Loucy (cell line): ENCODE measurements at regions not wholly inside any gene's neighbourhood (a gene's known extent, or its start where the extent isn't known, plus 50 kb on each side); places are given as distances from the start of the nearest gene placed in this dataset.

Experiments used
- H2AFZ ChIP-seq: fragments of 200-600 bp; sonication (generic); 2 replicates; pipeline ENCODE4 v1.6.0; 2016; ENCODE audit warnings: antibody characterized with exemption, mild to moderate bottlenecking, low read length, moderate library complexity
- H3F3A ChIP-seq: fragments of 200-600 bp; 2 replicates; pipeline ENCODE4 v1.6.0; 2016; ENCODE audit warnings: antibody characterized with exemption, low read depth, mild to moderate bottlenecking
- H3K27me3 ChIP-seq: fragments of 200-600 bp; sonication (generic); 2 replicates; pipeline ENCODE4 v1.6.1; 2014; ENCODE audit warnings: low read length, mild to moderate bottlenecking; ENCODE audit not compliant: insufficient read depth, poor library complexity, severe bottlenecking
- H3K36me3 ChIP-seq: fragments of 200-600 bp; sonication (generic); 2 replicates; pipeline ENCODE4 v1.6.1; 2016; ENCODE audit warnings: low read length; ENCODE audit not compliant: insufficient read depth
- H3K4me1 ChIP-seq: fragments of 200-600 bp; sonication (generic); 2 replicates; pipeline ENCODE4 v1.5.1; 2014; ENCODE audit warnings: low read length, mild to moderate bottlenecking; ENCODE audit not compliant: insufficient read depth, poor library complexity, severe bottlenecking
- H3K4me2 ChIP-seq: fragments of 200-600 bp; sonication (generic); 2 replicates; pipeline ENCODE4 v1.6.0; 2014; ENCODE audit warnings: antibody characterized with exemption, low read length, low read depth, mild to moderate bottlenecking; ENCODE audit not compliant: poor library complexity, severe bottlenecking
- H3K4me3 ChIP-seq: fragments of 200-600 bp; sonication (generic); 2 replicates; pipeline ENCODE4 v1.5.1; 2014; ENCODE audit warnings: low read length, mild to moderate bottlenecking, mixed read lengths; ENCODE audit not compliant: poor library complexity, severe bottlenecking
- H3K79me2 ChIP-seq: fragments of 200-600 bp; sonication (generic); 2 replicates; pipeline ENCODE4 v1.6.1; 2014; ENCODE audit warnings: low read length; ENCODE audit not compliant: insufficient read depth
- H3K9ac ChIP-seq: fragments of 200-600 bp; sonication (generic); 2 replicates; pipeline ENCODE4 v1.6.0; 2014; ENCODE audit warnings: mild to moderate bottlenecking, low read depth, low read length, moderate library complexity; ENCODE audit not compliant: poor library complexity, severe bottlenecking
- H3K9me2 ChIP-seq: fragments of 200-600 bp; sonication (generic); replicated peaks from 2 replicates; pipeline ENCODE4 v1.6.1; 2016; ENCODE audit warnings: low read depth, low read length, mixed read lengths
- H3K9me3 ChIP-seq: fragments of 200-600 bp; sonication (generic); 2 replicates; pipeline ENCODE4 v1.6.1; 2014; ENCODE audit warnings: mild to moderate bottlenecking, antibody characterized with exemption, low read length, low read depth; ENCODE audit not compliant: insufficient read depth
- H4K20me1 ChIP-seq: fragments of 200-600 bp; sonication (generic); 2 replicates; pipeline ENCODE4 v1.6.0; 2014; ENCODE audit warnings: antibody characterized with exemption, low read length, mild to moderate bottlenecking; ENCODE audit not compliant: insufficient read depth, poor library complexity, severe bottlenecking
- EZH2phosphoT487 ChIP-seq: fragments of 200-600 bp; IDR thresholded peaks from 2 replicates; pipeline ENCODE4 v1.6.1; 2018; ENCODE audit warnings: antibody characterized with exemption, mild to moderate bottlenecking, moderate library complexity, borderline replicate concordance
- TF ChIP-seq, protein P1 (sequence below): fragments of 200-600 bp; sonication (generic); conservative IDR thresholded peaks from 2 replicates; pipeline ENCODE4 v1.5.1; 2014; ENCODE audit warnings: mild to moderate bottlenecking, antibody characterized with exemption, low read length

DNA sequence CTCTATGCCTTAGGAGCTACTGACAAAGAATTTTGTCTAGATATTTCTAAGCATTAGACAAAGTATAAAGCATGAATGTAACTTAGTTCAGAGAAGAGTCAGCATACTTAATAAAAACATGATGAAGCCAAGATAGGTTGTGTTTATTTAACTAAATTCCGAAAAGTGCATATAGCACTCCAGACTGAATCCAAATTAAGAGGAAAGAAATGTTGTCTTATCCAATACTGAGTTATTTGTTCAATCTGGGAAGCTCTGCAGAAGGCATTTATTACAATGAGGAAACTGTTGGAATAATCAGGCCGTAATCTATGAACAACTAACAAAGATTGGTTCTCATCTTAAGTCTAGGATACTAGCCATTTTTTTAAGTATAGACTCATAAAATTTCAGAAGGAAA, 100.2 kb downstream of the TNFSF18 start:
- Histone ChIP-seq H4K20me1 (no peaks in the 10 kb centered on the region), H3K9me3 (no peaks in the 10 kb centered on the region), H3K36me3 (no peaks in the 10 kb centered on the region), H3F3A (no peaks in the 10 kb centered on the region), H3K9ac (no peak overlapping the region), H3K4me1 (peaks cover 26% of the 10 kb centered on the region), H2AFZ (no peak overlapping the region), H3K9me2 (no peaks in the 10 kb centered on the region), H3K4me2 (no peak overlapping the region), H3K27me3 (no peaks in the 10 kb centered on the region), H3K79me2 (no peaks in the 10 kb centered on the region), H3K4me3 (no peak overlapping the region)
- TF ChIP-seq, protein P1, sequence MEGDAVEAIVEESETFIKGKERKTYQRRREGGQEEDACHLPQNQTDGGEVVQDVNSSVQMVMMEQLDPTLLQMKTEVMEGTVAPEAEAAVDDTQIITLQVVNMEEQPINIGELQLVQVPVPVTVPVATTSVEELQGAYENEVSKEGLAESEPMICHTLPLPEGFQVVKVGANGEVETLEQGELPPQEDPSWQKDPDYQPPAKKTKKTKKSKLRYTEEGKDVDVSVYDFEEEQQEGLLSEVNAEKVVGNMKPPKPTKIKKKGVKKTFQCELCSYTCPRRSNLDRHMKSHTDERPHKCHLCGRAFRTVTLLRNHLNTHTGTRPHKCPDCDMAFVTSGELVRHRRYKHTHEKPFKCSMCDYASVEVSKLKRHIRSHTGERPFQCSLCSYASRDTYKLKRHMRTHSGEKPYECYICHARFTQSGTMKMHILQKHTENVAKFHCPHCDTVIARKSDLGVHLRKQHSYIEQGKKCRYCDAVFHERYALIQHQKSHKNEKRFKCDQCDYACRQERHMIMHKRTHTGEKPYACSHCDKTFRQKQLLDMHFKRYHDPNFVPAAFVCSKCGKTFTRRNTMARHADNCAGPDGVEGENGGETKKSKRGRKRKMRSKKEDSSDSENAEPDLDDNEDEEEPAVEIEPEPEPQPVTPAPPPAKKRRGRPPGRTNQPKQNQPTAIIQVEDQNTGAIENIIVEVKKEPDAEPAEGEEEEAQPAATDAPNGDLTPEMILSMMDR: no peak
- no peak for TF ChIP-seq EZH2phosphoT487

DNA sequence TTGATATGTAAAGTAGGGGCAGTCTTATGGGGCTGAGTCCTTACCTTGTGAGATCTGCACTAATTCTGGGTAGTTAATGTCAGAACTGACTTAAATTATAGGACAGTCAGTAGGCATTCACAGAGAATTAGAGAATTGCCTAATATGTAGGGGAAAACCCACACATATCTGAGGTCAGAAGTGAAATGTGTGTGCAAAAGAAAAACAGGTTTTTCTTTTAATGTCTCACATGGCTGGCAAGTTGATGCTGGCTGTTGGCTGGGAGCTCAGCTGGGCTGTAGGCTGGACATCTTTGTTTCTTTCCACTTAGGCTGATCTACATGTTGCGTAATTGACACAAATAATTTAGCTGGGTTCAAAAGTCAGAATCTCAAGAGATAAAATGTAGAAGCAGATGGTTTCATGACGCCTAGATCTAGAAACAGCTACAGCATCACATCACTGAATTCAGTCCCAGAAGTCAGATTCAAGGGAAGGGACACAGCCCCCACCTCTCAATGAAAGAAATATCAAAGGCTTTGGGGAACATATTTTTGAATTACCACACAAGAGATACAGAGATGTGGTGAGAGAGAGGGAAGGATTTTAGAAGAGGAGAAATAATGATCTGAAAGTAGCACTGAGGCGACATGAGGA, 98.9 kb downstream of the TNFSF18 start:
- Histone ChIP-seq H3K27me3 (no peaks in the 10 kb centered on the region), H3K4me1 (peaks cover 26% of the 10 kb centered on the region), H3K9me2 (no peaks in the 10 kb centered on the region), H2AFZ (no peak overlapping the region), H3K4me3 (no peak overlapping the region), H3K36me3 (no peaks in the 10 kb centered on the region), H3K9me3 (no peaks in the 10 kb centered on the region), H3K9ac (no peak overlapping the region), H3F3A (no peaks in the 10 kb centered on the region), H3K79me2 (no peaks in the 10 kb centered on the region), H3K4me2 (no peak overlapping the region), H4K20me1 (no peaks in the 10 kb centered on the region)
- TF ChIP-seq, protein P1: no peak
- no peak for TF ChIP-seq EZH2phosphoT487

DNA sequence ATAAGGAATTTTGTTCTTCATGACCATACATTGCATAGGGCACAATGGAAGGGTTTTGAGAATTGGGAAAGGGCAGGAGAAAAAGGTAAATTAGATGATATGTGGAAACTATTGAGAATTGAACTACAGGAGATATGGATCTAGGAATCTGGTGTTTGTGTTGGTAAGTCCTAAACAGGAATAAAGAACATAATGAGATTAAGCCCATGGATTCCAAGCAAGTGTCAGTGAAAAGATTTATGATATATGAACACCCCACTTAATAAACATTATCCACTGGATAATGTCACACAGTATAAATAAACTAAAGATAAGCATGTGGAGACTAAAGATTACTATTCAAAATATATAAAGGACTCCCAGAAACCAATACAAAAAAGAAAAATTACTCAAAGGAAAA, 98.2 kb downstream of the TNFSF18 start:
- no peaks in the 10 kb centered on the region for H3K36me3 ChIP-seq
- peaks cover 26% of the 10 kb centered on the region for H3K4me1 ChIP-seq
- H3K27me3 ChIP-seq: no peaks in the 10 kb centered on the region
- H4K20me1 ChIP-seq: no peaks in the 10 kb centered on the region
- H3K9ac ChIP-seq: no peak overlapping the region
- TF ChIP-seq EZH2phosphoT487: no peak
- TF ChIP-seq, protein P1: no peak
- no peak overlapping the region for H2AFZ ChIP-seq
- H3K4me2 ChIP-seq: no peak overlapping the region
- H3K4me3 ChIP-seq: no peak overlapping the region
- H3K9me2 ChIP-seq: no peaks in the 10 kb centered on the region
- H3F3A ChIP-seq: no peaks in the 10 kb centered on the region
- H3K9me3 ChIP-seq: no peaks in the 10 kb centered on the region
- no peaks in the 10 kb centered on the region for H3K79me2 ChIP-seq
